Endodermal cell (in vitro differentiated cells): ENCODE measurements at regions not wholly inside any gene's neighbourhood (a gene's known extent, or its start where the extent isn't known, plus 50 kb on each side); places are given as distances from the start of the nearest gene placed in this dataset.

Experiments
- DNase-seq: peaks from one replicate; pipeline ENCODE4 v3.0.0-alpha.2; 2017
- H3K27ac ChIP-seq: 2 replicates; pipeline ENCODE4 v1.5.1; 2013; ENCODE audit warnings: mild to moderate bottlenecking, low read depth, low read length, moderate library complexity
- H3K27me3 ChIP-seq: 2 replicates; pipeline ENCODE4 v1.6.1; 2013; ENCODE audit warnings: mild to moderate bottlenecking, low read length, moderate library complexity; ENCODE audit not compliant: insufficient read depth, control insufficient read depth, poor library complexity, severe bottlenecking
- H3K36me3 ChIP-seq: 2 replicates; pipeline ENCODE4 v1.7.0; 2013; ENCODE audit warnings: mild to moderate bottlenecking, low read length, moderate library complexity; ENCODE audit not compliant: control insufficient read depth, insufficient read depth
- H3K4me1 ChIP-seq: one replicate; pipeline ENCODE4 v1.7.0; 2013; ENCODE audit warnings: low read length; ENCODE audit not compliant: control insufficient read depth, insufficient read depth
- H3K4me3 ChIP-seq: 2 replicates; pipeline ENCODE4 v1.5.1; 2013; ENCODE audit warnings: mild to moderate bottlenecking, low read length, moderate library complexity
- H3K9ac ChIP-seq: 2 replicates; pipeline ENCODE4 v1.6.1; 2013; ENCODE audit warnings: mild to moderate bottlenecking, low read length, moderate library complexity; ENCODE audit not compliant: poor library complexity, severe bottlenecking; ENCODE audit errors: extremely low read depth
- H3K9me3 ChIP-seq: 2 replicates; pipeline ENCODE4 v1.6.1; 2013; ENCODE audit warnings: mild to moderate bottlenecking, low read length, moderate library complexity; ENCODE audit not compliant: control insufficient read depth
- H3K27ac Mint-ChIP-seq: 2 replicates; pipeline ENCODE4 v1.8.0; 2020; ENCODE audit warnings: mixed read lengths
- H3K27me3 Mint-ChIP-seq: 2 replicates; pipeline ENCODE4 v1.8.0; 2021; ENCODE audit warnings: mild to moderate bottlenecking, mixed read lengths; ENCODE audit not compliant: insufficient read depth
- H3K36me3 Mint-ChIP-seq: 2 replicates; pipeline ENCODE4 v1.8.0; 2020; ENCODE audit warnings: low read depth, mixed read lengths
- H3K4me1 Mint-ChIP-seq: 2 replicates; pipeline ENCODE4 v1.8.0; 2020; ENCODE audit warnings: mixed read lengths
- H3K4me3 Mint-ChIP-seq: 2 replicates; pipeline ENCODE4 v1.8.0; 2020; ENCODE audit warnings: mild to moderate bottlenecking, moderate library complexity, mixed read lengths
- H3K9me3 Mint-ChIP-seq: 2 replicates; pipeline ENCODE4 v1.8.0; 2020; ENCODE audit warnings: mild to moderate bottlenecking, mixed read lengths
- CTCF ChIP-seq: fragments of 200-600 bp; sonication (generic); conservative IDR thresholded peaks from 2 replicates; pipeline ENCODE4 v1.5.0; 2021; ENCODE audit warnings: antibody characterized with exemption, mild to moderate bottlenecking
- WGBS, 2 experiments: methylation state at CpG; one replicate each; pipeline versions ENCODE4 v1.1.5 to v1.1.7; 2013; ENCODE audit warnings: missing lambda C conversion rate in 2 of 2, mixed read lengths in 1 of 2; ENCODE audit not compliant: insufficient coverage in 1 of 2, insufficient read length in 1 of 2; 5-methylcytosine and 5-hydroxymethylcytosine counted together

- Mint-ChIP-seq H3K27ac (no peak overlapping the region), H3K36me3 (peaks cover 12% of the 10 kb centered on the region), H3K27me3 (peaks cover 1% of the 10 kb centered on the region), H3K9me3 (peaks cover 22% of the 10 kb centered on the region), H3K4me1 (no peaks in the 10 kb centered on the region), H3K4me3 (no peak overlapping the region)
- DNase-seq = no peak
- peaks cover 7% of the 10 kb centered on the region for H3K36me3 ChIP-seq
- no peak overlapping the region for H3K9ac ChIP-seq
- no peak overlapping the region for H3K4me3 ChIP-seq
- H3K4me1 ChIP-seq = no peaks in the 10 kb centered on the region
- H3K27ac ChIP-seq = no peak overlapping the region
- 96% methylated on average over 2 of the region's 2 CpGs; no CpG with 5 or more reads in 1 of the 2 experiments for WGBS, 2 experiments
- no peak for TF ChIP-seq CTCF
- H3K27me3 ChIP-seq = no peaks in the 10 kb centered on the region
- peaks cover 34% of the 10 kb centered on the region for H3K9me3 ChIP-seq
Observed at GRCh38 chr3:8420612-8421011, 81.0 kb upstream of the LMCD1 start.

- H3K27ac ChIP-seq = no peak overlapping the region
- Mint-ChIP-seq H3K4me3 (no peak overlapping the region), H3K9me3 (peaks cover 22% of the 10 kb centered on the region), H3K4me1 (no peaks in the 10 kb centered on the region), H3K27me3 (peaks cover 1% of the 10 kb centered on the region), H3K36me3 (peaks cover 12% of the 10 kb centered on the region), H3K27ac (no peak overlapping the region)
- H3K9ac ChIP-seq = no peak overlapping the region
- TF ChIP-seq CTCF = peak; percentile 63
- 92 to 94% methylated on average over 2 to 3 of the region's 3 CpGs for WGBS, 2 experiments
- H3K9me3 ChIP-seq = peaks cover 28% of the 10 kb centered on the region
- peaks cover 7% of the 10 kb centered on the region for H3K36me3 ChIP-seq
- no peaks in the 10 kb centered on the region for H3K27me3 ChIP-seq
- H3K4me3 ChIP-seq = no peak overlapping the region
- DNase-seq = no peak
- no peaks in the 10 kb centered on the region for H3K4me1 ChIP-seq
Observed at GRCh38 chr3:8421267-8421666, 80.4 kb upstream of the LMCD1 start.

- Histone ChIP-seq H3K36me3 (peaks cover 7% of the 10 kb centered on the region), H3K9me3 (peaks cover 24% of the 10 kb centered on the region), H3K27ac (no peak overlapping the region), H3K9ac (no peak overlapping the region), H3K4me3 (no peak overlapping the region), H3K27me3 (no peaks in the 10 kb centered on the region), H3K4me1 (no peaks in the 10 kb centered on the region)
- TF ChIP-seq CTCF = no peak
- Mint-ChIP-seq H3K27me3 (peaks cover 1% of the 10 kb centered on the region), H3K4me3 (no peak overlapping the region), H3K9me3 (peaks cover 17% of the 10 kb centered on the region), H3K27ac (no peak overlapping the region), H3K4me1 (no peaks in the 10 kb centered on the region), H3K36me3 (peaks cover 12% of the 10 kb centered on the region)
- WGBS, 2 experiments = 96 to 98% methylated on average over 4 of the region's 4 CpGs
- DNase-seq = no peak
Observed at GRCh38 chr3:8421711-8422110, 79.9 kb upstream of the LMCD1 start.
